HUDEP-2 (cell line): ENCODE measurements at regions not wholly inside any gene's neighbourhood (a gene's known extent, or its start where the extent isn't known, plus 50 kb on each side); places are given as distances from the start of the nearest gene placed in this dataset.
"Not testable (repeated sequence)": the region's sequence is repeated elsewhere in the genome, so short reads cannot be mapped to it uniquely, and the experiment has no call there.

ENCODE experiments used
- DNase-seq, 76 experiments: peaks; one replicate each; lab custom pipeline; 2025; ENCODE audit not compliant: unreplicated experiment in 76 of 76; lab: John Stamatoyannopoulos, UW

- no peak for DNase-seq
Observed at GRCh38 chr2:35228584-35228983, 1127.0 kb upstream of the CRIM1 start.

- DNase-seq, result peak in 1 of 76 experiments; percentile 16
Observed at GRCh38 chr2:35220461-35220860, 1135.1 kb upstream of the CRIM1 start.

- DNase-seq, result no peak
Observed at GRCh38 chr2:35204881-35205280, 1150.7 kb upstream of the CRIM1 start.

- DNase-seq, result no peak
Observed at GRCh38 chr2:35204323-35204722, 1151.3 kb upstream of the CRIM1 start.

GRCh38 chr2:35199298-35199697, 1156.3 kb upstream of the CRIM1 start:
- no peak for DNase-seq

- no peak for DNase-seq
Observed at GRCh38 chr2:35185861-35186412, 1169.6 kb upstream of the CRIM1 start.

- no peak for DNase-seq
Observed at GRCh38 chr2:35184471-35184870, 1171.1 kb upstream of the CRIM1 start.

- DNase-seq, result not testable (repeated sequence)
Observed at GRCh38 chr2:35176726-35177125, 1178.9 kb upstream of the CRIM1 start.

GRCh38 chr2:35174845-35175244, 1180.7 kb upstream of the CRIM1 start:
- DNase-seq, result no peak

- DNase-seq, result no peak
Observed at GRCh38 chr2:35172687-35173086, 1182.9 kb upstream of the CRIM1 start.

- no peak for DNase-seq
Observed at GRCh38 chr2:35168351-35168750, 1187.2 kb upstream of the CRIM1 start.

- no peak for DNase-seq
Observed at GRCh38 chr2:35163948-35164347, 1191.6 kb upstream of the CRIM1 start.

- DNase-seq, result no peak
Observed at GRCh38 chr2:35160871-35161270, 1194.7 kb upstream of the CRIM1 start.

- DNase-seq, result no peak
Observed at GRCh38 chr2:35125871-35126270, 1229.7 kb upstream of the CRIM1 start.

GRCh38 chr2:35125278-35125677, 1230.3 kb upstream of the CRIM1 start:
- no peak for DNase-seq

- DNase-seq, result no peak
Observed at GRCh38 chr2:35116151-35116550, 1239.4 kb upstream of the CRIM1 start.

GRCh38 chr2:35114765-35115164, 1240.8 kb upstream of the CRIM1 start:
- no peak for DNase-seq

- DNase-seq, result not testable (repeated sequence)
Observed at GRCh38 chr2:35112367-35112766, 1243.2 kb upstream of the CRIM1 start.

GRCh38 chr2:35104309-35104708, 1251.3 kb upstream of the CRIM1 start:
- DNase-seq, result no peak

- no peak for DNase-seq
Observed at GRCh38 chr2:35099342-35099741, 1256.2 kb upstream of the CRIM1 start.

- DNase-seq, result no peak
Observed at GRCh38 chr2:35082072-35082471, 1273.5 kb upstream of the CRIM1 start.

GRCh38 chr2:35081622-35082015, 1274.0 kb upstream of the CRIM1 start:
- no peak for DNase-seq

GRCh38 chr2:35081001-35081621, 1274.5 kb upstream of the CRIM1 start:
- no peak for DNase-seq
